GM11168 (cell line): ENCODE measurements at regions not wholly inside any gene's neighbourhood (a gene's known extent, or its start where the extent isn't known, plus 50 kb on each side); places are given as distances from the start of the nearest gene placed in this dataset.

ENCODE experiments used
- in situ Hi-C: fragments of 300-500 bp; cut with MboI; formaldehyde crosslinking; loops from one replicate; pipeline ENCODE4 v1.12.0; 2022; ENCODE audit warnings: low sequenced_read_pairs; ENCODE audit not compliant: unreplicated experiment

DNA sequence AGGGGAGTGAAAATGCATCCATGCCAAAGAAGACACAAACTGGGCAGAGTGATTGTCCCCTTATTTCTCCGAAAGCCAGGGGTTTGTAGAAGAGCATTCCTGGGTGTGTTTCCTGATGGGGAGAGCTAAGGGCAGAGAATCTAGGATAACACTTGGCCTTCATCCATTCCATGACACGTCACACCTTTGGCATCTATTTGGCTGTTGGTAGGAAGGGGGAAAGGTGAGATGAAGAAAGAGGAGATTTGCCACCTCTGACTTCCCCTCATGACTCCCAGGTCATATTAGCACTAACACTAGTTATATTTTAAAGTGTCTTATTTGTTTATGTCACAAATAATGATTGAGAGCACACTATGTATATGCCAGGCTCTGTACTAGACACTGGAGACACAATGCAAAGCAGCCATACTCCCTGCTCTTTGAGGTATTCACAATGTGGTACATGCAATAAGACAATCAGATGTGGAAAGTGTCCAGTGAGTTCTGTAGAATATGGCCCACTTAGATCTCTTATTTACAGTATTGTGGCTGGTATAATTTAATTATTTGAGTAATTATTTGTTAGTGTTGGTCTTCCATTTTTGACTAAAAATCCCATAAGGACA, 54.5 kb upstream of the GADD45A start:
- in situ Hi-C loops = no loop called here

DNA sequence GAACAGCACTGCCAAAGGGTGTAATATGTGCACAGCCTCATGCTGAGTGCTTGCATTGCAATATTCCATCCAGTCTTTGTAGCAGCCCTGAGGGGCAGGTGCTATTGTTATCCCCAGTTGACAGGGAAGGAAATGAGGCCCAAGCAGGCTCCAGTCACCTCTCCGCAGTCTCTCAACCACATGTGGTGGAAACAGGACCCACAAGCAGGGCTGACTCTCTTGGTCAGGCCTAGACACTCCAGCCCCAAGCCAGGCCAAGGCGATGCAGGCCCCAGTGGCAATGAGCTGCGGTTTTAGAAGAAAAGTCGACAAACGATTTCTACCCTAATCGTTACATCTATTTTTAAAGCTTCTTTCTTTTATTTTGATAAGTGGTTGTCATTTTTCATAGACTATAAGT, 52.6 kb upstream of the GADD45A start:
- in situ Hi-C loops = no loop called here

DNA sequence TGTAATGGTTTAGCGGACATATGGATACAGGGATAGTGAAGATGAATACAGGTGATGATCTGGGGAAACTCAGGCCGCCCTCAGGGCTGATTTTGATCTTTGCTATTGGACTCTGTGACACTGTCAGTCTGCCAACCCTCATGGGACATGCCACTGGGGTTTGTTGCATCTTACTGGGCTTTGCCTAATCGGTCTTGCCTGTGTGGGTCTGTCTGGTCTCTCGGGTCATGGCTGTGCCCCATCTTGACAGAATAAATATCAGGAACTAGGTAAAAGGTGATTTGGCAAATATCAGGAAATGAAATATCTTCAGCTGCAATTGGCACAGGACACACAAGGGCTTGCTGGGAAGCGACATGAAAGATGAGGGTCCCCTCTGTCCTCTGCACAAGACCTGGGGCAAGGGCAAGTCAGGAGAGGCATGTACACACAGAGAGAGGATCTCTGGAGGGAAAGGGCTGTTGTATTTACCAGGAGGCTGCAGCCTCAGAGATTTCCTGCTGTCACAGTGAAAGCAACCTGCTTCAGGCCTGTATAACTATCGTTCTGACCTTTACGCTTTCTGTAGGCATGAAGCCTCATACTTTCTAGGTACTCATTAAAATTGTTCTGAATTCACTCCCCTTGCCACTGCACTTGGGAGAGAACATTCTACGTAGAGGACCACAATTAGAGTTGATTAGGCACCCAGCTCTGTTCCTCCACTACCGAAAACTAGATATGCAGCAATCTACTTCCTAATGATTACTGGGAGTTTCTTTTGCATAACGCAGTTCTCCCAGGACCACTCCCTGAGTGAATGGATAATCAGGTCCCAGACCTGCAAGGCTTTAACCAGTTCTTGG, 52.0 kb upstream of the GADD45A start:
- in situ Hi-C loops = no loop called here

DNA sequence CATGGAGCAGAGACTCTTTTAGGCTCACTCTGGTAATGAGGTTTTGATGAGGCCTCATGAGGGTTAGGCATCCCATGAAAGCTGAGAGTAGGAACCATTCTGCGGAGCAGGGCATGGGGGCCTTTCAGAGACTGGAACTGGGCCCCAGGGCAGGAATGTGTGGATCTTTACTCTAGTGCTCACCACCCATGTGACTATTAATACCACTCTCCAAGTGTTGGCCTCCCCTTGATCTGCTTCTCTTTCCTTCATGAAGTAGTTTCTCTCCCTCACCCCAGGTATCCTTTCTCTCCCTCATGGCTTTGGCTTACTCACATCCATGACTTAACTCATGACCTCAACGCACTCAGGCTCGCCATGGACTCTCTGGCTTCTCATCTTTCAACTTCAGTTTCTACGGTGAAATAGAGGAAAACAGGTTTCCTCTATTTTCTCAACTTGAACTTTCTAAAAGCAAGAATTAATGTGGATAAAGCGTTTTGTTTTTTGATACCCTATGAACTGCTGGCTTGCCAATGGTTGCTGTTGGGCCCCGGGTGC, 50.5 kb upstream of the GADD45A start:
- in situ Hi-C loops = no loop called here

DNA sequence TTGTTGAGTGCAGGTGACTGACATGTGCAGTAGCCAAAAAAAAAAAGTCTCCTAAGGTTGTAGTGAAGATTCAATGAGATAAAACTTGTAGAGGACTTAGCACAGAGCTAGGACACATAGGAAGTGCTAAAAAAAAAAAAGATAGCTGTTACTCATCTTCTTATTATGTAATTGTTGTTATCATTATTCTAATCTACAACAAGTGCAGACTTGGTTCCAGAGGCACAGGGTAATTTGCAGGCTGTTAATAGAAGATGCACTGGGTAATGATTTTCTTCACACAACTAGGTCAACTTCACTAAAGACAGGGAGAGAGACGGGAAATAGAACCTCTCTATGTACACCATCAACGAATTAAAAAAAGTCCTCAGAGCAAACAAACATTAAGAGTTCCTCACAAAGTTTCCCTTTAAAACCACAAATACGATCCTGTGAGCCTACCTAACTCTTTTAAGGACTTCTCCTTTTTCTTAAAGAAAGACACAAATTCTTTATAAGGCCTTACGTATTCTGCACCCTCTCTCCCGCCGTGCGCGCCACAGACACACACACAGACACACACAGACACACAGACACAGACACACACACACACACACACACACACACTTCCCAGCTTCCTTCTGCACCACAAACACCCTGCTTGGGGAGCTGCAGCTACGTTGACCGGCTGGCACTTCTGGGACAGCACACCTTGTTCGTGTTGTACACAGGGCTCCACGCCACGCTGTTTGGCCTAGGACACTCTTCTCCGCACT, 49.8 kb upstream of the GADD45A start:
- in situ Hi-C loops = no loop called here
